ENCODE measurements at regions not wholly inside any gene's neighbourhood (a gene's known extent, or its start where the extent isn't known, plus 50 kb on each side); places are given as distances from the start of the nearest gene placed in this dataset.

DNA sequence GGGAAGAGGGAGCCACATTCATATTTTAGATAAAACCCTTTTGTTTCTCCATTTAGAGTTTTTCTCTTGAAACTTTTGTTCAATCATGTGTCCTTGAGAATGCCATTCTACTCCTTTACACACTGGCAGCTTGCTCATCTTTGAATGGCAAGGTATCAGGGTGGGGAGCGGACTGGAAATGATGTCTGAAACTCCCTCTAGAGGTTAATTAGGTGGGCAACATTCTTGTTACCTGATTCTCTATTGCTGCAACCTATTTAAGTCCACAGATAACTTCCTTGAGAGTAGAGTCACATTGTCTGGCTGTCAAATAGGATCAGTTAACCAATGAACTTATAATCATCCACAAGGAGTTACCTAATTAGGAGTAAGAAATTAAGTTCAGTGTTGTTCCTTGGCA is 533.6 kb upstream of the API5 start:
- TF ChIP-seq, protein P1, sequence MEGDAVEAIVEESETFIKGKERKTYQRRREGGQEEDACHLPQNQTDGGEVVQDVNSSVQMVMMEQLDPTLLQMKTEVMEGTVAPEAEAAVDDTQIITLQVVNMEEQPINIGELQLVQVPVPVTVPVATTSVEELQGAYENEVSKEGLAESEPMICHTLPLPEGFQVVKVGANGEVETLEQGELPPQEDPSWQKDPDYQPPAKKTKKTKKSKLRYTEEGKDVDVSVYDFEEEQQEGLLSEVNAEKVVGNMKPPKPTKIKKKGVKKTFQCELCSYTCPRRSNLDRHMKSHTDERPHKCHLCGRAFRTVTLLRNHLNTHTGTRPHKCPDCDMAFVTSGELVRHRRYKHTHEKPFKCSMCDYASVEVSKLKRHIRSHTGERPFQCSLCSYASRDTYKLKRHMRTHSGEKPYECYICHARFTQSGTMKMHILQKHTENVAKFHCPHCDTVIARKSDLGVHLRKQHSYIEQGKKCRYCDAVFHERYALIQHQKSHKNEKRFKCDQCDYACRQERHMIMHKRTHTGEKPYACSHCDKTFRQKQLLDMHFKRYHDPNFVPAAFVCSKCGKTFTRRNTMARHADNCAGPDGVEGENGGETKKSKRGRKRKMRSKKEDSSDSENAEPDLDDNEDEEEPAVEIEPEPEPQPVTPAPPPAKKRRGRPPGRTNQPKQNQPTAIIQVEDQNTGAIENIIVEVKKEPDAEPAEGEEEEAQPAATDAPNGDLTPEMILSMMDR (IDR thresholded peaks at IDR 0.05 in 4 of 5, conservative IDR thresholded peaks at IDR 0.05 in 1 of 5), result no peak
- TF ChIP-seq POLR2A (IDR thresholded peaks at IDR 0.05), result no peak
